ENCODE measurements at regions not wholly inside any gene's neighbourhood (a gene's known extent, or its start where the extent isn't known, plus 50 kb on each side); places are given as distances from the start of the nearest gene placed in this dataset.
"Not testable (repeated sequence)": the region's sequence is repeated elsewhere in the genome, so short reads cannot be mapped to it uniquely, and the experiment has no call there.

DNA sequence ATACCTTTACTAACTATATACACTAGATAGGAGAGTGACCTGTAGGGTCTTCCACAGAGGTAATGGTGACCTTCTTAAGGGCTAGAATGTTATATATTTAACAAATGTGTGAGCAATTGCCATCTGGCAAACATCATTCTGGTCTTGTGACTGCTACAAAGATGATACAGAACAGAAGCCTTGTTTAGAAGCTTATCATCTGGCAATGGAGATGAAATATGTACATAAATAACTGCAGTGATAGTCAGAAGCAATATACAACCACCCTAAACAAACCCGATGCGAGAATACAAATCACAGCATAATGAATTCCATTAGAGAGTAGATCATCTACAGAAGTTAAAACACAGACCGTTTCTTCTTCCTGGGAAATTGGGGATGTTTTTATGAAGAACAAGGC is 952.7 kb upstream of the SLIT2 start:
- no peak for DNase-seq

DNA sequence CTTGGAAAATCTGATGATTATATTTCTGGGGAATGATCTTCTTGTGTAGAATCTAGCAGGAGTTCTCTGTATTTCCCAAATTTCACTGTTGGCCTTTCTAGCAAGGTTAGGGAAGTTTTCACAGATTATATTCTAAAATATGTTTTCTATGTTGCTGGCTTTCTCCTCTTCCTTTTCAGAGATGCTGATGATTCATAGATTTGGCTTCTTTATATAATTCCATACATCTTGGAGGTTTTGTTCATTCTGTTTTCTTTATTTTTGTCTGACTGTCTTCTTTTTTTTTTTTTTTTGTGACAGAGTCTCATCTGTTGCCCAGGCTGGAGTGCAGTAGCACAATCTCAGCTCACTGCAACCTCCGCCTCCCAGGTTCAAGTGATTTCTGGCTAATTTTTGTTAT is 957.9 kb upstream of the SLIT2 start:
- DNase-seq: no peak

DNA sequence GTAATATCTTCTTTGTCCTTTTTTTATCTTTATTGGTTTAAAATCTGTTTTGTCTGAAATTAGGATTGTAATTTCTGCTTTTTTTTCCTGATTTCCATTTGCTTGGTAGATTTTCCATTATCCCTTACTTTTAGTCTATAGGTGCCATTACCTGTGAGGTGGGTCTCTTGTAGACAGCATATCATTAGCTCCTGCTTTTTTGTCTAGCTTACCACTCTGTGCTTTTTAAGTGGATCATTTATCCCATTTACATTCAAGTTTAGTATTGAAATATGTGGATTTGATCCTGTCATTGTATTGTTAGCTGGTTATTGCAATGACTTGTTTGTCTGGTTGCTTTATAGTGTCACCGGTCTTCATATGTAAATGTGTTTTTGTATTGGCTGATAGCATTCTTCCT is 958.6 kb upstream of the SLIT2 start:
- no peak for DNase-seq

DNA sequence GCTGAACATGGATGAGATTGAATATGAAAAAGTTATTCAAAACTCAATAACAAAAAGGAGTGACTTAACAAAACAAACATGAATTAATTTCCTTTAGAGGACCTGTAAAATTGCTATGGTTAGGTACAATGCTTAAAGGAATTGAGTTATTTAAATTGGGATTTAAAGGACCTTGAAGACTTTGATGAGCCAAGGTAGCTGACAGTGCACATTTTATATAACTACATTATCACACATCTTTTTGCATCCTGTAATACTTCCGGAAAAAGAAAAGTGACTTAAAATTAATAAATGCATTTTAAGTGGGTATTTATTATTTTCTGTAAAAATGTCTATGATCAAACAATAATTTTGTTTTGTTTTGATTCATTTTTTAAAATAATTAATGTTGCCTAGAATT is 964.8 kb upstream of the SLIT2 start:
- no peak for DNase-seq

DNA sequence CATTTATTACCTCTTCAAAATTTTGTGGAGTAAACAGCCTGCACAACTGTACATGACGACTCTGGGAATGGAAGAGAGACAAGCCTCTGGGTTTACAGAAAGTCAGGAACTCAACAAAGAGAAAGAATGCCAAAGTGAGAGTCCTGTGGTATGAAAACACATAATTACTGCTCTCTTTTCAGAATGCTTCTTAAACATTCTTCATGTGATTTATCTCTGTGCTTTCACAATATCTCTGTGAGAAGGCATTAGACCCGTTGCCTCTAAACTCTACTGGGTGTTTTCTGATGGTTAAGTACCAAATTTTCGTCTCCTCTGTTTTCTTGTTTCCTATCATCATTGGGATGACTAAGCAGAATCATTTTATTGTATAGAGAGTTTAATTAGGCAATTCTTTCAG is 966.6 kb upstream of the SLIT2 start:
- no peak for DNase-seq

DNA sequence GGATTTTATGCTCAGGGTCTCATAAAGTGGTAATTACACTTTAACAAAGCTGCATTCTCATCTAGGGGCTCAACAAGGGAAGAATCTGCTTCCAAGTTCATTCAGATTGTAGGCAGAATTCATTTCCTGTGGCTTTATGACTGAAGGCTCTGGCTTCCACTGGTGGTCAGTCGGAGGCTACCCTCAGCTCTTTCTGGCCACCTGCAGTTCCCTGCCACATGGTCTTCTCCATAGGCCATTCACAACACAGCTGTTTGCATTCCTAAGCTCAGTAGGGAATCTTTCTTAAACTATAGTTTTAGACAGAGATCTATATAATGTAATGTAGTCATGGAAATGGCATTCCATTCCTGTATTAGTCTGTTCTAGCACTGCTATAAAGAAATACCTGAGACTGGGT is 973.0 kb upstream of the SLIT2 start:
- no peak for DNase-seq

DNA sequence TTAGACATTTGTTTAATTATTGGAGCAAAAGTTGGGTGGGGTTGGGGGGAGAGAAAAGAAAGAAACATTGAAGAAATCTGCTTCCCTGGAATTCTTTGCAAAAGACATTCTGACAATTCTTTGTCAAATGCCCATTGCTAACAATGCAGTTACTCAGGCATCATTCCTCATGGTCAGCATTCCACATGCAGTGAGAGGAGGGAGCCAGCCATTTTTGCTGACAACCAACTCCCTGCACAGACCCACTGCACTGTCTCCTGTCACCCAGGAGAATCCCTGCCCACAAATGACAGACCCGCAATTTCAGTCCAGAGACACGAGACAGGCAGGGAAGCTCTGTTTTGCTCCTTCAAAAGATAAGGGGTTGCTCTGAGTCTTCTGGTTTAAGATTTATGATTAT is 985.1 kb upstream of the SLIT2 start:
- no peak for DNase-seq

DNA sequence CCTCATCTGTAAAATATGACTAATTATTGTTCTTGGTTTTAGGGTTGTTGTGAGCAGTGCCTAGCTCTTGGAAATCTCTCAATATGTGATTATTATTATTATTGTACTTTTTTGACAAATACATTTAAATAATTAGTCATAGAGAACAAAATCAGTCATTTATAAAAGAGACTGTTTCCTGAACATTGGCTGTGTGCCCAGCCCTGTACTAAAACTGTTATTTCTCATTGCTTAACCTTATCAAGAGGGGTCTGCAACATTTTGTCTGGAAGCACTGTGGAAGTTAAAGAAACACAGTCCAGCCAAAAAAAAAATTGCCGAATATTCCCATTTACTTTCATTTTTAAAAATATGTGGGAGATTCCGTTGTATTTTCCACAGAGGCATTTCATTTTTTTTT is 989.2 kb upstream of the SLIT2 start:
- DNase-seq: no peak

DNA sequence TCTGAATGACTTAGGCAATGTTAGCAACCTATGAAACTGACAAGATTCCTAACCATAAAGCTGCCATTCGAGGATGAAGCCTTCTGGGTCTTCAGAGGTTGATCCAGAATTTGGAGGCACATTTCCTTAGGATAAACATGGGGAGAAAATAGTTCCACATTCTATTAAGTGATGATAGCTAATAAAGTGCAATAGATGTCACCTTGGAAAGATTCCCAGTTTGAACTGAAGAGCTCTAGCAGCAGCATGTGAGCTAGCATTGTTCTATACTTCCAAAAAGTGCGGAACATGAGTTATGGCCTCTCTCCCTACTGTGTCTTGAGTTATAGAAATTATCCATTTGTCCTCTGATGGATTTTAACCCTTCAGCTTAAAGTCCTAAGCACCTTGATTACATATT is 991.4 kb upstream of the SLIT2 start:
- no peak for DNase-seq

DNA sequence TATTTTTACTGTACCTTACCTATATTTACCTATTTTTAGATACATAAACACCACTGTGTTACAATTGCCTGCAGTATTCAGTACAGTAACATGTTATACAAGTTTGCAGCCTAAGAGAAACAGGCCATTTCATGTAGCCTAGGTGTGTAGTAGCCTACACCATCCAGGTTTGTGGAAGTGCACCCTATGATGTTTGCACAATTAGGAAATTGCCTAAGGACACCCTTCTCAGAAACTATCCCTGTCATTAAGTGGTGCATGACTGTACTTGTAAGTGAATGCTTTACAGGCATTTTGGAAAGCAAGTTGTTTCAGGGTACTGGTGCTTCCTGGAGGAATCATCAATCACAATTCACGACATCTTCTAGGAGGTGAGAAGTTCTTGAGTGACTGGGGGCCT is 991.8 kb upstream of the SLIT2 start:
- no peak for DNase-seq

DNA sequence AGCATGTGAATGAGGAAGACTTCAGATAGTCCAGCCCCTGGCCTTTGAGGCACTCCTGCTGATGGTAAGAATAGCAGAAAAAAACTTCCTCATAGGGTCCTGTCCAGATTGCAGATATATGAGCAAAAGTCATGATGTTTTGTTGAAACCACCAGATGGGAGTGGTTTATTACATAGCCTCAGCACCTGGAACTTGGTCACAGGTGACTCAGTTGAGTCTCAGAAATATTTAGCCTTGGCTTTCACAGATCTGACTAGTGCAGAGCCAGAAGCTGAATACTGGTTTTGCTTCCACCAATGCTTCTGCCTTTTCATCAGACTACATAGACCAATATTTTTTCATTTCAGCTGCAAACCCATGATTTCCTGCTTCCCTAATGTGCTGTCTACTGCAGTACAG is 994.9 kb upstream of the SLIT2 start:
- DNase-seq: no peak

DNA sequence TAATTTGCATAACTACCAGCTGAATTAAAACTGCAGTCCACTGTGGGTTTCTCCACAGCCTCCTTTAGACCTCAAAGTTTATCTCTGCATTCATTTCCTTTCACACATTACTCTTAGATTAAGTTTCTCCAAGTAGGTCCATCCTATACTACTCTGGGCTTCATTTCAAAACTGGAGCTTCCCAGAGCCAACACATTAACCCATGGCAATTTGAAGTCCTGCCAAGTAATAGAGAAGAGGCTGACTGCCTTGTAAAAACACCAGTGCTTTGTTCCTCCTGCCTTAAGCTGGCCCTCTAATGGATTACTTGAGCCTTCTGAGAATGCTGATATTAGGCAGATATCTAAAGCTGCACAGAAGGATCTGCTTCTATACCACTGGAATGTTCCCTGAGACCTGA is 997.2 kb upstream of the SLIT2 start:
- no peak for DNase-seq

DNA sequence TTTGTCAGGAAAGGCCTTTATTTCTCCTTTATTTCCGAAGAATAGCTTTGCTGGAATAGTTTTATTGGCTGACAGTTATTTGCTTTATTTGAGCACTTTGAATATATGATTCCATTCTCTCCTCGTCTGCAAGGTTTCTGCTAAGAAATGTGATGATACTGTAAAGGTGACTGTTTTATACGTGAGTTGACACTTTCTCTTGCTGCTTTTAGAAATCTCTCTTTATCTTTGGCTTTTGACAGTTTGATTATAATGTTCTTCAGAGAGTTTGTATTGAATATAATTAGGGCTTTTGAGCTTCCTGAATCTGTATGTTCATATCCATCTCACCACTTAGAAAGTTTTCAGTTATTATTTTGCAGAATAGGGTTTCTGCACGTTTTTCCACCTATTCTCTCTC is 1003.7 kb upstream of the SLIT2 start:
- no peak for DNase-seq

DNA sequence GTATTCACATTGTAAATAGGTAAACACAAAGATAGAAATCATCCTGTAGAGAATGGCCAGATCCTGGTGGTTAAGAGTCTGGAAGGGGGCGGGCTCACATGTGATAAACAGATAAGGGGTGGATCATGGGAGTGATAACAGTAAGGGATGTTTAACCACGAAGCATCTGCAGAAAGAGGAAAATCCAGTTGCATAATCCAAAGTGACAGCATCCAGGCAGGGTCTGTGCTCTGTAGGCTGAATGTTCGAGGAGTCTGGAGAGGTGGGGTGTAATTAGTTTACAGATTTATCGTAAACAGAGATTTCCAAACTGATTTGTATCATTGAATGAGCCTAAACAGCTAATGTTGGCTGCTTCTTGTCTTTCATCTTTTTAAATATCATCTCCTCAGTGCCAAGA is 1009.8 kb upstream of the SLIT2 start:
- no peak for DNase-seq

DNA sequence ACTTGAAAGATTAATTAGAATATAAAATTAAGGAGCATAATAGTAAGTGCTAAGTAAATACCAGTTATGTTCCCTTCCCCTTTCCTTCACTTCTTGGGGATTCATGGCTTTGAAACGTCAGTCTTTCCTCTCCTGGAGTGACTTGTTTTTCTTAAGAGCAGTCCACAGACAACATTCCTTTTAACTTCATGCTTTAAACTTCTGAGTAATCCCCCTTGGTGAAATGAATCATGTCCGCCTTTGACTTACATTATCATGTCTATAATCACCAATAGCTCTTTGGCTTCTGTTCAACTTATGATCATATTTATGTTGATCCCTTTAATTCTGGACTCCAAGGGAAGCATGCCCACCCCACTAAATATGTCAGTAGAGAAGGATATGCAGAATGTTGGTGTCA is 1012.1 kb upstream of the SLIT2 start:
- no peak for DNase-seq

DNA sequence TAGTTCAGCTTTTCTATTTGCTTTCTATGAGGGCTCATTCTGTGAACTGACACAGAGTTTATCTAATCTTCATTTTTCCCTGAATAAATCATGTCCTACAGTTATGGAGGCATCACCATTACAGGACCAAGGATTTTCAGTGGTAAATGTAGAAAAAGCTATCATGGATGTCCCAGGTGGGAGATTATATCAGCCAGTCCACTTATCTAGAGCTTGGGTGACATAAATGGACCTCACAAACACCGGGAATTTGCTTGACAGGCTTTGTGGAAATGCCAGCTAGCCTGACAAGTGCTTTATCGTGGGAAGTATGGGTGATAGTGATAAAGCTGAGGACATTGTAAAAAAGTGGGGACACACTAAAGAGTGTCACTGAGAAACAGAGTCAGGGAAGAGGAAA is 1015.2 kb upstream of the SLIT2 start:
- no peak for DNase-seq

DNA sequence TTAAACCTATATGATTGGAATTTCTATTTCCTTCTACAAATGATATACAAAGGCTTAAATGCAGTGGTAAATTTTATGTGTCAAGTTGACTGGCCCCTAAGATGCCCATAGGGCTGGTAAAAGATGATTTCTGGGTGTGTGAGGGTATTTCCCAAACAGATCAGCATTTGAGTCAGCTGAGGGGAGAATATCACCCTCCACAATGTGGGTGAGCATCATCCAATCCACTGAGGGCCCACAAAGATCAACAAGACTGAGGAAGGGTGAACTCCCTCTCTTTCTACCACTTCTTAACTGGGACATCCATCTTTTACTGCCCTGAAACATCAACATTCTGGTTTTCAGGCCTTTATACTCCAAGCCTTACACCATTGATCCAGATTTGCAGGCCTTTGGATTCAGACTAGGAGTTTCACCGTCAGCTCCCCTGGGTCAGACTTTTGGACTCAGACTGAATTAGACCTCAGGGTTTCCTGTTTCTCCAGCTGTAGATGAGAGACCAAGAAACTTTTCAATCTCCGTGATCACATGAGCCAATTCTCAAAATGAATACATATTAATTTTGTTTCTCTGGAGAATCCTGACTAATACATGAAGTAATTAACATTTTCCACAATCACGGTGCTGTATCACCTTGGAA is 1020.7 kb upstream of the SLIT2 start:
- peak; percentile 21 for DNase-seq

DNA sequence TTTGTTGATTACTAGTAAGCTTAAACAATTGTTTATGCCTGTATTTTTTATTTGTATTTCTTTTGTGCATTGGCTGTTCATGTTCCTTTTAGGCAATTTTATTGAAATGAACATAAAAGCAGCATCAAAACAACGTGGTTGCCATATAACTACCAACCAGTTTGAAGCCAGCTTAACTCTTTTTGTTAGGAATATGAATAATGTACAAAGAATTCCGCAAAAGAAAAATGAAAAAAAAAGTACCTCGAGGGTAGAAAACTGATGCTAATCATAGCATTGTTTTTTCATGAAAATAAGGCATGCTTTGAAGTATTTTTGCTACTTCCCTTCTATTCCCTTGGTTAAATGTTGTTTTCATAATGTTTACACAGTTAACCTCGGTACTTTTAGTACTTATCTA is 1024.0 kb upstream of the SLIT2 start:
- no peak for DNase-seq

DNA sequence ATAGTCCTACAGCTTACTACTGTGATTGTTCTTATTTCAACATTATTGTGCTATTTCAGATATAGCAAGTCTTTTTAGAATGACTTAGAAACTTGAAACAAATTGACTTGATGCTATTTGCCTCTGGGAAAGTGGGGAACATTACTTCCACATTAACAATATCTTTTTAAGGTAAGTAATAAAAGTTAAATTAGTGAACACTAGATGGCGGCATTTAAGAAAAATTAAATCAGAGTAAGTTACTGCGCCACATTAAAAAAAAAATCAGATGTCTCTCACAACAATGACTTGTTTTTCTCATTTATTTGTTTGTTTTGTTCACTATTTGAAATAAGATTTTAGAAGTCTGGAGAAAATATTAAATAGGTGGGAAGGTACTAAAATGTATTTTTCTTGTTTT is 1026.9 kb upstream of the SLIT2 start:
- no peak for DNase-seq

DNA sequence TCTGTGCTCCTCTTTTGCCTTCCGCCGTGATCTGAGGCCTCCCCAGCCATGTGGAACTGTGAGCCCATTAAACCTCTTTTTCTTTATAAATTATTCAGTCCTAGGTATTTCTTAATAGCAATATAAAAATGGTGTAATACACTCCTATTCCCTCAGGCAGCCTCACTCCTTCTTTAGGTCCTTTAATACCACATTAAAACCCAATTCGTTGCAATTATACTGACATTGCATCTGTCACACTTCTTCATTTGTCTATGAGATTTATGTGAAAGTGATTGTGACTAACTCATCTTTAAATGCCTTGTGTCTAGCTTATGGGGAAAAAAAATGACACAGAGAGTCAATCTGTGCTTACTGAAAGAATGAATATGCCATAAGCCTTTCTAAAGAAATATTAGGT is 1035.2 kb upstream of the SLIT2 start:
- DNase-seq: no peak

DNA sequence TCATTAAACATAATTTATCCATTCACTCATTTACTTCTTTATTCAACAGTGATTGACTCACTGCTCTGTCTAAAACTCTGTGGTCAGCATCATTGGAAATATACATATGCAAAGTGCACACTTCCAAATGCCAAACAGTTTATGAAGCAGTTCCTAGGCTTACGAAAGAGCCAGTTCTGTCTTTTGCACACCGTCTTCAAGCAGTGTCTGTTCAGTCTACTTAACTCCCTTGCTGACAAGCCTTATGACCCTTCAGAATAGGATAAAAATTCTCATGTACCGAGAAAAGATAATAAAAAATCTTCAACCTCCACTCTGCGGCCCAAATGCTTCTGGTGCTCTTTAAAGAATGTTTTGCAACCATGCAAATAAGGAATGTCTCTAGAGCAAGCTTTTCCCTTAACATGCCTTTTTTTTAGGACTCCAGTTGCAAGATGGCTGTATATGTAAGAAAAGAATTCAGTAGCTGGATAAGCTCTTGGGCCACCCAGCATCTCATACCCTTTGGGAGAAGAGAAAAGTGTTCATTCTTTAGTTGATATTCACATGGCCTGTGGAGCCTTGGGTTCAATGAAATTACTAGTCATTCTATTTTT is 1037.0 kb upstream of the SLIT2 start:
- no peak for DNase-seq

DNA sequence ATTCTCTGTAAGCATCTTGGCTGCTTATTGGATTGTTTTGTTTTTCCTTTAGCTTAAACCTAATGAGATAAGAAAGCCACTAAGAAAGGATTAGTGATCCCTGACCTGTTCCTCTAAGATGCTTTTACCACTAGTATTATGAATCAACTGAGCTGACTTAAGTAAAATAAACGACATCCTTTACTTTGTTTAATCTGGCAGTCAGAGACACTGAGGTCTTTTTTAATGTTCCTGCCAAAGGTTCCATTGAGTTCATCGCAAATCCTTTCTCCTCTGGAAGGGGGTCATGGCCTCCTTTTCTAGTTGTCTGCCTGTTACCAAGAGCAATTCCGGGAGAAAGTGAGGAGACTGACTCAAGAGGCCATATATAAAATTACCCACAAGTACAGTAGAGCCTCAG is 1038.3 kb upstream of the SLIT2 start:
- no peak for DNase-seq

DNA sequence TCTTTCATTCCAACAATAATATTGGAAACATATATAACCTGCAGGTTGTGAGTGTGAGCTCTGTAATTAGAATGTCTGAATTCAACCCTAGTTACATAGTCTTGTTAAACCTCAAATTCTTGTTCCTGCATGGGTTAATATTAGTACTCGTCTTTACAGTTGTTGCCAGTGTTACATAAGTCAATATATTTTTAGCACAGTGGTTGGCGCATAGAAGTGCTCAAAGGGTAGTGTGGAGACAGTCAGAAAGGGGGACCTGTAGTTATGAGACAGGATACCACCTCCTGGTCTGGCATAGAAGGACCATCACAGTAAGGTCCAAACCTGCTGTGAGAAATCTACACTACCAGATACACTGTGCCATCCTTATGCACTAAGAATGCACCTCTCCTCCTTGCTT is 1045.9 kb upstream of the SLIT2 start:
- DNase-seq: no peak

DNA sequence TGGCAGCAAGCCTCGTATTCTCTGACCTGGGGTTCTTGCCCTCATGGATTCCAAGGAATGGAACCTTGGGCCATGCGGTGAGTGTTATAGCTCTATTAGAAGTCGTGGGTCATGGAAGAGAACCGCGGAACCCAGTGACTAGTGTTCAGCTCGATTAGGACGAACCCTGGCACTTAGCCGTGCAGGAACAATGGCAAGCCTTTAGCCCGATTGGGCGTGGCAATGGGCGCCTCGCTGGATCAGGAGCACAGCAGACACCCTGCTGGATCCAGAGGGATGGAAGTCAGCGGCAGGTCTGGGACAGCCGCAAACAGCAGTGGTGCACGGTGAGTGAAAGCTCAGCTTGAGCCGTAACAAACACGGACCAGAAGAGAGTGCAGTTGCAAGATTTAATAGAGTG is 1053.9 kb upstream of the SLIT2 start:
- DNase-seq: not testable (repeated sequence)

DNA sequence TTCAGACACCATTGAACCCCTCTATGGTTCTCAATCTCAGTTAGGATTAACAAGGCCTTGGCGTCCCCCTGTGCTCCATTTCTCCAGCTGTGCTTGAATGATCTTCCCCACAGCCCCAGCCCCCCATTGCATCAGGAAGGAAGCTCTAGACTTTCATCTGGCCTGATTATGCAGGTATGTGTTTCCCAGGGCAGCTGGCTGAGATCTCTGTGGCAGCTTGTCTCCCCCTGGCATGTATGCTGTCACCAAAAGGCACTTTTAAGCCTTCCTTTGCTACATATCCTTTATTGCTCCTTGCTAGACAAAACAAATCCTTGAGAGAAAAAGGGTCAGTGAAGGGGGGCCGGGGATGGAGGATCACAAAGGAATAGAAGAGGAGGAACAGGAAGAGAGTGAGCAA is 1056.0 kb upstream of the SLIT2 start:
- no peak for DNase-seq

DNA sequence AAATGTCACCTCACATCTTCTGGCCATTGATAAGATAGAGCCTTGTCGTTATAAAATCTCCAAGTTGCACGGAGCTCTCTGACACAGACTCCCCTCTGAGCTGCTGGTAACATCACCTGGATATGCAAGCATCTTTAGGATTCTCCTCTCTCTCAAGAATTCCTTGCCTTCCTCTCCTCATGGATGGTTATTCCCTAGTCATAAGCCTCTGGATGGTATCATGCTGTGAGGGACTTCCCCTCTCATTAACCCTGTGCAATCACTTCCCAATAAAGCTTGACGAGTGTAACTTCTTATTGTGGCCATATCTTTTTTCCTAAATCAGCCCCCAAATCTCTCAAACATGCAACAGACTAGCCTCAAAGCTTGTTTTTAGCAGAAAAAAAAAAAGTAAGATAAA is 1057.0 kb upstream of the SLIT2 start:
- DNase-seq: no peak

Measured in right hindlimb (tissue), 1 donor.